HCT116 (cell line): ENCODE measurements at regions not wholly inside any gene's neighbourhood (a gene's known extent, or its start where the extent isn't known, plus 50 kb on each side); places are given as distances from the start of the nearest gene placed in this dataset.

ENCODE experiments used
- ATF3 ChIP-seq: IDR thresholded peaks from 2 replicates; pipeline ENCODE4 v1.6.1; 2012
- CEBPB ChIP-seq: IDR thresholded peaks from 2 replicates; pipeline ENCODE4 v1.6.1; 2012; ENCODE audit warnings: low read depth
- CTCF ChIP-seq, 3 experiments: fragments of 200-600 bp in 1 of 3; sonication (generic) in 1 of 3; IDR thresholded peaks in 2 of 3; conservative IDR thresholded peaks in 1 of 3; 2 replicates each; pipeline ENCODE4 v1.5.1; 2012 to 2017; ENCODE audit warnings: low read depth in 2 of 3, low read length in 2 of 3, antibody characterized with exemption in 1 of 3, borderline replicate concordance in 1 of 3, control low read depth in 1 of 3, mild to moderate bottlenecking in 1 of 3, mixed read lengths in 1 of 3, mixed run types in 1 of 3, moderate library complexity in 1 of 3; ENCODE audit not compliant: insufficient read depth in 1 of 3
- EGR1 ChIP-seq: IDR thresholded peaks from 2 replicates; pipeline ENCODE4 v1.6.1; 2012; ENCODE audit warnings: low read depth
- EZH2 ChIP-seq: fragments of 200-600 bp; sonication (generic); IDR thresholded peaks from 2 replicates; pipeline ENCODE4 v1.6.1; 2017; ENCODE audit warnings: antibody characterized with exemption, mixed run types
- EZH2phosphoT487 ChIP-seq: fragments of 200-600 bp; IDR thresholded peaks from 2 replicates; pipeline ENCODE4 v1.6.1; 2018; ENCODE audit warnings: antibody characterized with exemption, borderline replicate concordance
- JUND ChIP-seq: IDR thresholded peaks from 2 replicates; pipeline ENCODE4 v1.6.1; 2012
- POLR2A ChIP-seq: IDR thresholded peaks from 2 replicates; pipeline ENCODE4 v1.7.0; 2011; ENCODE audit warnings: borderline replicate concordance; ENCODE audit not compliant: insufficient read depth, insufficient read length; ENCODE audit errors: extremely low read depth
- POLR2AphosphoS5 ChIP-seq: IDR thresholded peaks from 2 replicates; pipeline ENCODE4 v1.6.1; 2011; ENCODE audit warnings: mild to moderate bottlenecking, low read depth, low read length, moderate library complexity
- SIN3A ChIP-seq: IDR thresholded peaks from 2 replicates; pipeline ENCODE4 v1.6.1; 2012; ENCODE audit warnings: low read depth
- SRF ChIP-seq: IDR thresholded peaks from 2 replicates; pipeline ENCODE4 v1.6.1; 2012; ENCODE audit warnings: low read depth
- YY1 ChIP-seq: IDR thresholded peaks from 2 replicates; pipeline ENCODE4 v1.6.1; 2011; ENCODE audit warnings: low read length, low read depth, moderate library complexity, mild to moderate bottlenecking; ENCODE audit not compliant: insufficient replicate concordance; ENCODE audit errors: extremely low read depth
- ZFX ChIP-seq: fragments of 450-650 bp; IDR thresholded peaks from 2 replicates; pipeline ENCODE4 v1.6.1; 2017

- TF ChIP-seq SIN3A: no peak
- no peak for TF ChIP-seq CTCF (IDR thresholded peaks at IDR 0.05 in 2 of 3, conservative IDR thresholded peaks at IDR 0.05 in 1 of 3; ENCODE audit: borderline replicate concordance in 1 of 3, insufficient read depth in 1 of 3, low read depth in 2 of 3, low read length in 2 of 3)
- TF ChIP-seq POLR2AphosphoS5: no peak
- TF ChIP-seq JUND: no peak
- no peak for TF ChIP-seq EZH2phosphoT487
- TF ChIP-seq YY1: no peak
- TF ChIP-seq SRF: no peak
- no peak for TF ChIP-seq ZFX
- no peak for TF ChIP-seq CEBPB
- TF ChIP-seq ATF3: no peak
- no peak for TF ChIP-seq EGR1
- no peak for TF ChIP-seq POLR2A
- no peak for TF ChIP-seq EZH2
Measured at GRCh38 chr1:14373081-14373758, 225.3 kb upstream of the KAZN start.
